Stimulated activated CD4-positive, alpha-beta T cell treated with anti-CD3 and anti-CD28 coated beads, TNF-alpha, amount 100 ng/mL, for 48 hours (primary cell): ENCODE measurements at regions not wholly inside any gene's neighbourhood (a gene's known extent, or its start where the extent isn't known, plus 50 kb on each side); places are given as distances from the start of the nearest gene placed in this dataset.

Source experiments
- DNase-seq, 3 donors: peaks; one replicate each; pipeline ENCODE4 v3.0.0-alpha.2; 2020; ENCODE audit warnings: low read depth in 3 of 3

DNA sequence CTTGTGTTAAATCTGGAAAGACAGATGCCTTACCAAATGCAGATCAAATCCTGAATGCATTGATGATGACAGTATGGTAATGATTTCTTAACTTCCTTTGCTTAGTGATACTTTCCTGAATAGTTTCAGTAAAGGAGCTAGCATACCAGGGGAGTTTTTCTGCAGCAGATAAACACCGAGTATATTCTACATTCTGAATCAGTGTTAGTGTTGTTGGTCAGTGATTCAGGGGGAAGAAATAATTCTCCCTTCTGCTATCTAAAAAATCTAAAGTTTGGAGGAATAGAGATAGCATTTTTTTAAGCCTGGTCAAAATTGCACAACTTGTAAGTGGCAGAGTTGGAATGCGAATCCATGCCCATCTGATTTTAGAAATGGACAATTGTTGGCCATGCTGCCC, 512.2 kb upstream of the MARCKS start:
- DNase-seq = no peak

DNA sequence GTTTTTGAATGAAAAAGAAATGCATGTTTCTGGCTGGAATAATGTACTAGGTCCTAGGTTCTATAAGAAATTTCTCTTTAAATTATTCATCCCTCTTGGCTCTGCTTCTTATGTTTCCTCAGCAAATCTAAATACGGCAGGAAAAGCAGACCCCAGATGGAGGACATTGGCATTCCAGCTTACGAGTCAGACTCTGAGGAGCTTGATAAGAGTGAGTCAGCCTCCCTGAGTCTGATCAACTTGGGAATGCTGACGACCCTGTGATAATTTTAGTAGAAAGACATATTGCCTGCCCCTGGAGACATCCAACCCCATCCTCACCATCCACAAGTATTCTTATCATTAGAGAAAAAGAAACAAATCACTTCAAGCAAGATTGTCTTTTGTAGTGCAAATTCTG, 509.7 kb upstream of the MARCKS start:
- no peak for DNase-seq

DNA sequence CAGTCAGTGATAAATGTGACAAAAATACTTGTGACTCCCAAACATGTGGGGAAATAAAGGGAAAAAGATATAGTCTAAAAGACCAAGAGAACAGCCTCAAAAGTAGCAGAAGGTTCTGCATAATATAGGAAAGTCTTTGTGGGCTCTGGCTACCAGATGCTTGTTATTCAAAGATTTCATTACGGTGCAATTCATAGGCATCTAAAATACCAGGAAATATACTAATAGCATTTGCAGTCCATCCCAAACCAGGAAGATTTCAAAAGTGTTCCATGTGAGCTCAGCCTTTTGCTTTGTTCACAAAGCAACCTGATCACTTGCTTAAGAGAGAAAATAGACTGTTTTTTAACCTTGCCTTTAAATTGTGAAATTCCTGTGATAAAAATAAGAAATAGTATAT, 506.7 kb upstream of the MARCKS start:
- DNase-seq = no peak

DNA sequence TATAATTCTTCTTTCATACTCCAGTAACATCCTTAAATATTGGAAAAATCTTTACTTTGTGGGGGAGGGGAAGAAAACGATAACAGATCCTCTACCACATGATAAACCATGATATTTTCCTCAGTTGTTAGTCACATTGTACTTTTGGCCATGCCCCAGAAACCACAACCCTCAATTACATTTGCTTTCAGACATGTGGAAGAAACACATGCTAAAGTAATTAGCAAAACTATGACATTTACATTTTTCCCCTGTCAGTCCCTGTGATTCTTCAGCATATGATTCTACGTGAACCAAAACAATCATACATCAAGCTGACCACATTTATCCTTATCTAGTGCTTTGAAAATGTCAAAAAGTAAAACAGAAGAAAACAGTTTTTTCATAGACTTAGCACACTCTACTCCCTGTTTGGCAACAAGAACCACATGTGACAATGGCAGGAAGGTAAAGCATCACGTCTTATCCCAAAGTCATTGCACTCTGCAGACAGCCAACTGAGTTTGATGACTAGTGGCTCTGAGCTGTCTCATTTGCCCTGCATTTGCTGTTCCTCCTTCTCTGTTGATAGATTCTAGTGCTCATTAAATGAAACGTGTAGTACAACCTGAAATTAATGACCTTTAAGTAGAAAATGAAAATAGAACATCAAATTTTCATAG, 505.8 kb upstream of the MARCKS start:
- DNase-seq = no peak

DNA sequence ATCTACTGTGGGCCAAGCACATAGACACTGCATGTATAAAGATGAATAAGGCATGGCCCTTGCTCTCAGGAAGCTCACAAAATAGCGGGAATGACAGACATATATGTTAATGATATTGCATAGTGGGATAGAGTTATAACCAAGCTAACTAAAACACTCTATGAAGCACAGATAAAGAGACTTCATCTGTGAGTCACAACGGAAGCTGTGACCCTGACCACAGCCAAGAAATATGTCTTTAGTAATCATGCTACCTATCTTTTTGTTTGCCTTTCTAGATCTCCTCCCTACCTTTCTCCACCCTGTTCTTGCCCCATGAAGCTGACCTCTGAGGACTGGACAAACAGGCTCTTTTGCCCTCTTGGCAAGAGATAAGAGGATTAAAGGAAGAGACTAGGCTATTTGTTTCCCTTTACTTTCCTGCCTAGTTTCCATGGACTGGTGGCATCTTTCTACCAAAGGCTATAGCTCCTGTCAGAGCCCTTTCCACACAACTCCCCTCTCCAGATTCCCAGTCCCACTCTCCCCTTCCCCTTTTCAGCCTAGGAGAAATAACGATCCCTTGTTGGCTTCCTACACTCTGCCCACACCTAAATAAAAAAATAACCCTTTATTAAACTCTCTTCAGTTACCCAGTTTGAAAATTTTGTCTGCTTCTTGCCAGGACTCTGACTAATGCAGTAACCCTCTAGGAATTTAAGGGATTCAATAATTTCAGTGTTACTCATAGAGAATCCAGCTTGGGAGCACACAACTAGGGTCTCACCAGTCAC, 504.9 kb upstream of the MARCKS start:
- no peak for DNase-seq

DNA sequence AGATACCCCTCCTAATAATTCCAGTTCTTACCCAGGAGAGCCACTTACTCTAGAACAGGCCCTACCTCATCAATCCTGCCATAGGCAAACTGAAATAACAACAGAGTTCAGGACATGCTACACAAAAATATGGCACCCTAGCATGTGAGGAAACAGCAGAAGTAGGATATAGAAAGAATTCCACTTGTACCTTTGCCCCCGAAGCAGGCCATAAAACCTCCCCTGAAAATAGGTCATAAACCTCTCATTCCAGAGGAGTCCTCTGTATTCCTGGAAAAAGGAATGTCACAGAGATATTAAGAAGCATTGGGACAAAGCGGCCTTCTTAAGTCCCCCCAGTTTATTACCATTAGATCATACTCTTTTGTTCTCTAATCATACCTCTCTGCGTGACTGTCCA, 504.3 kb upstream of the MARCKS start:
- no peak for DNase-seq

DNA sequence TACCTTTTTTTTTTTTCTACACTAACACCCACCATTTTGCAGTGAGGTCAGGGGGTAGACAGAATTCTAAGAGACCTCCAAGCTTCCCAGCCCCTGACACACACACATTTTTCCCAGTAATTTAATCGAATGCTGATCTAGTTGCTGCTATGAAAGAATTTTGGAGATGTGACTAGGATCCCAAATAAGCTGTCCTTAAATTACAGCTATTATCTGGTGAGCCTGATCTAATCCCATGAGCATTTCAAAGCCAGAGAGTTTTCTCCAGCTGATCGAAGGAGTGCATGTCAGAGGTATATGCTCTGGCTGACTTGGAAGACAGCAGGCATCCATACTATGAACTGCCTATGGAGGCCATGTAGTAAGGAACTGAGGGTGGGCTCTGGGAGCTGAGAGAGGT, 503.8 kb upstream of the MARCKS start:
- no peak for DNase-seq

DNA sequence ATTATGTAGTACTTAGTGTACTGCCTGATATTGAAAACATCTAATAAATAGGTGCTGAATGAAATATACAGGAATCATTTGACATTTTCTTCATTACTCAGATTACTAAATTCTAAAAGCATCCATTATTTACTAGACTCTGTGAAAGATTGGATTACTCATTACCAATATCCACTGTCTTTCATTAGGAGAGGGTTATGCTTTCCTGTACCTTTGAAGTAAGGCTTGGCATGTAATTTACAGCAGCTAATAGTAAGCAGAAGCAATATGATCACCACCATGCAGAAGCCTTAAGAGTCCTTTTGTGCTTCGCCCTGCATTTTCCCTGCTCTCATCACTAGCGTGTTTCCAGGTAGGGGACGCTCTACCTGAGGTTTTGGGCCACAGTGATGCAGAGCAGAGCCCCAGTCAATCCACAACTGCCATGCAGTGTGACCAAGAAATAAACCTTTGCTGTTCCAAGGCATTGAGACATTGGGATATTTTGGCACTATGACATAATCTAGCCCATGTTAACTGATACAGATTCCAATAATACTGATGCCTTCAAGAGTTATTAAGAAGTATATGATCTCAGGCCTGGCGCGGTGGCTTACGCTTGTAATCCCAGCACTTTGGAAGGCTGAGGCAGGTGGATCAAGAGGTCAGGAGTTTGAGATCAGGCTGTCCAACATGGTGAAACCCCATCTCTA, 502.8 kb upstream of the MARCKS start:
- no peak for DNase-seq

DNA sequence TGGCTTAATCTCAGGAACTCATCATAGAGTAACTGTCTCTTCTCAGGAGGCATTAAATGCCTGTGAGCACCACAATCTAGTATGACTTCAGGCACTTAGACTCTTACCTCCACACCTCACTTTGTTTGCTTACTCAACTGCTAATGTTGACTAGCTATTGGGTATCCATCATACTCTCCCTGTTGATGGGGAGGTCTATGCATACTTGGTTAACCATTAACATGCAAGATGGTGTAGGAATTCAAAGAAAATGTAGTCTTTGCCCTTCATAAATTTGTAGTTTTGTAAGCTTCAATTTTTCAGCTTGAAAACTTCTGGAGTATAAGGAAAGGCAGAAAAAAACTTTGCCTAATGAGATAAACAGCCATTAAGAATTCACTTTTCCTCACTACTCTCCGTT, 501.0 kb upstream of the MARCKS start:
- no peak for DNase-seq

DNA sequence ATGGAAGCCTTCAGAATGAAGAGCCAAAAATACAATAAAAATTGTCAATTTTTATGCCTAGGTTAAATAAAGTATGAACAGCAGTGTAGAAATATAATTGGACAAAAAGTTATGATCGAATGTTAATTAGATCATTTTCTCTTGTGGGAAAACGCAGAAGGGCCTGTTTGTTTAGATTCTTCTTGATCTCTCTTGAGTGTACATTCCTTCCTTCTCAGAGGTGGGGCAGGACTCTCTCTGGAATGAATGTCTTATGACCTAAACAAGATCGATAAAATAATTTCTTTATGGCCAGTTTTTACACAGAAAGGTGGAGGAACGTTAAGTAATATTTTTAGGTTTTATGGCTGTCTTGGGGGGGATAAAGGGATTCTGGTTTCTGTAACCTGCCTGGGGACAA, 500.1 kb upstream of the MARCKS start:
- no peak for DNase-seq

DNA sequence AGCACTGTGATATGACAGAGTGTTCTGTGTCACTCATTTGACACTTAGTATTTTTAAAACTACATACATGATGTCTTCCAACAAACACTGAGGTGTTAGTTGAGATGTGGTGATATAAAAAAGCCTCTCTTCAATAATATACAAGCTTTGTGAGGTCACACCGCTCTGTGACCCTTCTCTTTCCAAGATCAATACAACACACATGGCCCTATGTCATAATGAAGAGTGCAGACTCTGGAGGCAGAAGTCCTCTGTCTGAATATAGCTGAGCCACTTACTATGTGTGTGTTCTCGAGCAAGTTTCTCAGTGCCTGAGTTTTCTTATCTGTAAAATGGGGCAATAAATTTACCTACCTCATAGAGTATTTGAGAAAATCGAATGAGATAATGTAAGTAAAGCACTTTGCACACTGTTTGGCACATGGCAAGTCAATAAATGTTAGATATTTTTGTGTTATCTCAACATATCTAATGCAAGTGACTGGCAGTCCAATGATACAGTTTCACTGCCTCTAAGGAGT, 499.0 kb upstream of the MARCKS start:
- no peak for DNase-seq

DNA sequence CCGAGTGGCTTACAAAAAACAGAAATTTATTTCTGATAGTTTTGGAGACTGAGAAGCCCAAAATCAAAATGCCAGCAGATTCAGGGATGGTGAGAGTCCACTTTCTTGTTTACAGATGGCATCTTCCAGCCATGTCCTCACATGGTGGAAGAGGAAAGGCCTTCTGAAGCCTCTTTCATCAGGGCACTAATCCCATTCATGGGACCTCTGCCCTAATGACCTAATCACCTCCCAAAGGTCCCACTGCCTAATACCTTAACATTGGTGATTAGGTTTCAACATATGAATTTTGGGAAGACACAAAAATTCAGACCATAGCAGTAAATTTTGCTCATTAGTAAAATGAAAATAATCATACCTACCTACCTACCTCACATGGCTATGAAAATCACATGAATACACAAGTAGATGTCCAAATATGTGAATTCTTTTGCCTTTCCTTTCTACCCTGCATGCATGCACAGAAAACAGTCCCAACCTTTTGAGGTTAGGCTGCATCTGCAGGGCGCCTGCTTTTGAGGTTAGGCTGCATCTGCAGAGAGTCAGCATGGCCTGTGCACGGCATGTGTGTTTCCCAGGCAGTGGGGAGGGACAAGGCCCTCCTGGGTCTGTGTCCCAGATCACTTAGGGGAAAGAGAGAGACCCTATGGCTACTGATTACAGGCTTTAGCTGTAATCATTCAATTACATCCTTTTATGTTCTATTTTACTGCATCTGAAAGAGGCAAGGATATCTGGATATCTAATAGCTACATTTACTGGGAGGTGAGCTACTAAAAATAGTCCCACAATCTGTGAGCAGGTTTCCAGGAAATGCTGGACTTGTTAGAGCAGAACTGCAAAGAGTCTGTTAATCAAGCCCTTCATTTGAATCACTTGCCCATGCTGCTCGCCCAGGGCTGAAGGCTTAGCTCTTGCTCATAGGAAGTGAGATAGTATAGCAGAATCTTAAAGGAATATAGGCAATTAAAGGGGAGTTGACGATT, 497.7 kb upstream of the MARCKS start:
- DNase-seq = no peak

DNA sequence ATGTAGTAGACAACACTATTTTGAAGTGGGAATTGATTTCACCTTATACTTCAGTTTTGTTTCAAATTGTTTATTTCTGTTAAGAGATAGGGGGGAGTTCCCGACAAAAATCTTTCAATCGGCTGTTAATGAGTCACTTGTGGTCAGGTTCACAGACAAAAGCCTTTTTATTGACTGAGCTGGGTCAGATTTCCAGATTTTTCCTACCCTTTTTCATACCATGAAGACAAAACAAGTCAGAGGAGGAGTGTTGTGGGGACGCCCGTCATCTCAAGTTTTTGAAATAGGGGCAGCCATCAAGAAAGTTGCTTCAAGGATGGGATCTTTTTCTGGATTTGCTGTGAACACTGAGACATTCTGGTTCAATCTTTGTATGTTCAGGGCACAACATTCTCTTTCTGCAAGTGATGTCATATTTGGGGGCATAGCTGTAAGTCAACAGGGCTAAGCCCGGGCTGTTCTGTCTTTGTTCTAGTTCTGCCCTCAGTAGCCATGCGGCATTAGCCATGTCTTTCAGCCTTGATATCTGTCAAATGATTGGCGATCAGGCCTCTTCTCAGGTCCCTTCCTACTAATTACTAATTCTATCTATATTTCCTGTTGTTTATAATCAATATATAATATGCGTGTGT, 496.0 kb upstream of the MARCKS start:
- DNase-seq = no peak

DNA sequence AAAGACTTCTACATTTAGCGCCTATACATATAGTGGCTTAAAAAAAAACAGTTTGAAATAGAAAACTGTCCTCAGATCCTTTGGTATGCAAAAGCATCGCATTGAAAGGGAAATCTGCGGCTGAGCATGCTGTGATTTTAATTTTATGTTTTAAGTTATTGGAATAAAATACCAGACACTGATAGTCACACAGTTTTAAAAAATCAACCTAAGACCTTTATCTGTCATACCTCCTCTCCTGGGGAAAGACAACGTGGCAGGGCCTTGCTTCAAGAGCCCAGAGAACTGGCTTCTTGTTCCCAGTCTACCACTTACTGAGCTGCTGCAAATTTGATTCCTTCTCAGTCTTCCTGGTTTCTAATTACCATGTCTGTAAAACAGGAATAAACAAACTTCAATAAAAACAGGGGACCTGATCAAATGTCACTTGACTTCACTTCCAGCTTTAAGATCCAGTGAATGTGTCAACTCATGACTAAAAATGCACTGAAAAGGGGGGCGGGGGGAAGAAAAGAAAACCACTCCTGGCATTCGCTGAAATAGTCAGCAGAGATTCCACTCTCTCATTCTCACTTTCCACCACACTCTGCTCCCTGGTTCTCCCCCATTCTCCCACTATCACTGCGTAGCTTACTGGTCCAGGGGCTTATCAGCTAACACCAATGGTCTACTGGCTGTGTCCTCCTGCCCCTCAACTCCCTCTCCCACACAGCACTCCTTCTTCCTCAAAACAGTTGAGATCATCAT, 494.7 kb upstream of the MARCKS start:
- DNase-seq = no peak

DNA sequence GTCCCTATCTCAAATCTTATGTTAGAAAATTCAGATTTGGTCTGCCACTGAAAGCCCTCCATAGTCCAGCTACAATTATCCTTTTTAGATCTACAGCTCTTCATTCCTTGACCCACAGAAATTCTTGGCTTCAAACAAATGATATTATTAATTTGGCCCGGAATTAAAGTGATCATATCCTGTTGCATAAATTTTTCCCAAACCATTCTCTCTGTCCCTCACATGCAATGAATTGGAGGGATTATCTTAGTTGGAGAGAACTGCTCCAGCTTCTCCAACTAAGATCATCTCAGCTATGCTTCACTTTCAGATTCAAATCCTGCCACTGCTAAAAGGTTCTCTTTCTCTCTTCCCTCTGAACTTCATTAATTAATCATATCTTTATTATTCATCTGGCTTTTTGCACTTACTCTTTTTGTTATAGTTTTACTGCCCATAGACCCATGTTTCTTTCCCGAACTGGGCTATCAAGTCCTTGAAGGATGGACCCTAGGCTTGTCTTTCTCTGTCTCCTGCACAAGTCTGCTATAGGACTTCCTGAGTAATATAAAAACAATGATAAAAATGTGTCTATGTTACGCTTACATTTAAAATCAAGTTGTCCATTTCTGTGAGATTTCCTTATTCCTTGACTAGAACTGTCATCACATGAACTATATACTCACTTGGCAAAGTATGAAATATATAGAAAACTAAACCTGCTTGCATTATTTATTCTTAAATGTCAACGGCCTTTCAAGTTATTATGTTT, 493.9 kb upstream of the MARCKS start:
- no peak for DNase-seq

DNA sequence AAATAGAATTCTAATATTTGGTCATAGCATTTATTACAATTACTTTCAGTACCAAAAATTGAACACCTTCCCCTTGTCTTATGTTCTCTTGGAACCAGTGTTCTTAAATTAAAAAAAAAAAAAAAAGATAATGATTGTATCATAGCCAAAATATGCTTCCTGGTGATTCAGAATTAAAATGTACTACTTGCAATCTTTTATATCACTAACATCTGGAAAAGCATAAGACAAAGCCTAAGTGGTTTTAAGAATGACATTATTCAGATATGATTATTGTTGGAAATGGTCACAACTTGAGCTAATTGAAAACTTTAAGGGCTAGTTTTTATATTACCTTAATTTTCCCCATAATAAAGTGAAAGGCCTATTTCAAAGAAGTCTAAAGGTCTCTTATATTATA, 493.3 kb upstream of the MARCKS start:
- DNase-seq = no peak

DNA sequence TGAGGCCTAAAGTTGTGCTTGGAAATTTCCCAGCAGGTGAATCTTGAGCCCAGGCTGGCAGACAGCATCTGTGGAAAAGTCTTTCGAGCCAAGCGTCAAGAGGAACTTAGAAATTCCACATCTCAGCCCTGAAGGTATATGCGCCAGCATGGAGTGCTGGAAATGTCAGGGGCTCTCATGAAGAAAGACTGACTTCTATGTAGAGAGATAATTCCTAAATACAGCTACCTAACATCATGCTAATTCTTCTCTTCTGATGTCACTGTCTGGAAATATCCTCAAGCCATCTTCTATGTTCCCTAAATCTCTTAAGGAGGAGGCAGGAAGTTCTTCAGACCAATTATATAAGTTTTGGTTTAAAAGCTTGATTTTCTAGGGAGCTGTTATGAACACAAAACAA, 492.4 kb upstream of the MARCKS start:
- DNase-seq = no peak

DNA sequence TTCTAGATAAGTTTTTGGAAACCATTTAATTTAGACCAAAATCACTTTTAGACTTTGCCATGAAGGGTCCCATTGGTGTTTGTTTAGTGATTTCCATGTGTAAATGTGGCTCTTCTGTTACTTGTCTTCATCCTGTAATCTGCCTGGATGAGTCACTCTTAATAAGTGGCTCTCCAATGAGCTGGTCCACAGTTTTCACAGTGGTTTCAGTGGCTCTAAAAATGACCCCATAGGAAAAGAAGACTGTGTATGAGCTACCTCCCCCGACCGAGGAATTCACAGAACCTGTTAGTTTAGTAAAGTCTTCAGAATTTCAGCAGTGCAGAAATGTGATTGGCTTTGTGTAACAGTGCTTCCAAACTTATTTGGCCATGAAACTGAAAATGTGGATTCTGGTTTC, 492.0 kb upstream of the MARCKS start:
- no peak for DNase-seq

DNA sequence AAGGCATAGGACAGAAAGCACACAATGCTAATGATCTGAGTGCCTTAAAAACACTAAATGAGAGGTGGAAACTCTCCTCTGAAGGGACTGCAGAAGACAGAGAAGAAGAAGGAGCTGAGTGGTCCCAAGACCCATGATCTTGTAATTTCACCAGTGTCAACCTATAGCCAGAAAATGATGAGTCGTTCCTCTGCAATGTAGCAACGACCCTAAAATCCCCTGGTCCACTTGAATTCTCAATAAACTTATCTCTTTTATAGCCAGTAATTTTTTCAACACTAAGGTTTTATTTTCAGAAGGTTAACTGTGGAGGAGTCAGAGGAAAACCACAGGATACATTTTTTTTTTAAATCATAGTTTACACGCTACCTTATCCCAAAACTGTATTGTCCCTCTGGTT, 490.6 kb upstream of the MARCKS start:
- no peak for DNase-seq
